Esophagus muscularis mucosa (tissue), 4 donors: ENCODE measurements at regions not wholly inside any gene's neighbourhood (a gene's known extent, or its start where the extent isn't known, plus 50 kb on each side); places are given as distances from the start of the nearest gene placed in this dataset.

Experiments
- DNase-seq: peaks from one replicate; pipeline ENCODE4 v3.0.0-alpha.2; 2017; ENCODE audit errors: extremely low spot score
- H3K27ac ChIP-seq, 4 donors: fragments of 200-600 bp; sonication (generic); replicated peaks in 1 of 4; 1 replicate in 3 of 4; 2 replicates in 1 of 4; pipeline ENCODE4 v1.5.1; 2016 to 2019; ENCODE audit warnings: mild to moderate bottlenecking in 1 of 4
- H3K27me3 ChIP-seq, 4 donors: fragments of 200-600 bp; sonication (generic); one replicate each; pipeline versions ENCODE4 v1.5.1 to v1.6.0; 2016 to 2019
- H3K36me3 ChIP-seq, 4 donors: fragments of 200-600 bp; sonication (generic); one replicate each; pipeline ENCODE4 v1.5.1; 2016 to 2019
- H3K4me1 ChIP-seq, 4 donors: fragments of 200-600 bp; sonication (generic); one replicate each; pipeline ENCODE4 v1.5.1; 2016 to 2019
- H3K4me3 ChIP-seq, 4 donors: fragments of 200-600 bp; sonication (generic); 1 replicate in 2 of 4; 2 replicates in 2 of 4; pipeline ENCODE4 v1.5.1; 2016 to 2019; ENCODE audit warnings: mild to moderate bottlenecking in 4 of 4, moderate library complexity in 1 of 4
- H3K9me3 ChIP-seq, 4 donors: fragments of 200-600 bp; sonication (generic); 1 replicate in 3 of 4; 2 replicates in 1 of 4; pipeline ENCODE4 v1.5.1; 2016 to 2019
- CTCF ChIP-seq, 3 experiments: fragments of 200-600 bp in 2 of 3; fragments of 450-650 bp in 1 of 3; sonication (generic) in 2 of 3; IDR thresholded peaks; one replicate each; pipeline ENCODE4 v1.5.1; 2017 to 2019; ENCODE audit warnings: antibody characterized with exemption in 3 of 3, mild to moderate bottlenecking in 2 of 3, moderate library complexity in 1 of 3
- EP300 ChIP-seq: sonication (generic); formaldehyde crosslinking; IDR thresholded peaks from one replicate; pipeline ENCODE4 v1.6.1; 2017; ENCODE audit warnings: antibody characterized with exemption
- POLR2A ChIP-seq: fragments of 450-650 bp; IDR thresholded peaks from one replicate; pipeline ENCODE4 v1.6.1; 2017; ENCODE audit warnings: antibody characterized with exemption, moderate library complexity, mild to moderate bottlenecking, low read depth
- POLR2AphosphoS5 ChIP-seq, 2 donors: sonication (generic); formaldehyde crosslinking; IDR thresholded peaks; one replicate each; pipeline ENCODE4 v1.6.1; 2017; ENCODE audit warnings: antibody characterized with exemption in 2 of 2
- WGBS: methylation state at CpG from one replicate; pipeline ENCODE4 v1.1.5; 2018; 5-methylcytosine and 5-hydroxymethylcytosine counted together
- intact Hi-C: fragments of 100-400 bp; cut with DNase I; formaldehyde crosslinking; loops from one replicate; pipeline ENCODE4 v1.15.1; 2023

GRCh38 chr4:96677499-96677898 lies 837.6 kb downstream of the PDHA2 start:
- no peak overlapping the region for H3K4me3 ChIP-seq
- no peak for TF ChIP-seq EP300
- no peak for TF ChIP-seq CTCF (IDR thresholded peaks at IDR 0.05)
- no peak for TF ChIP-seq POLR2AphosphoS5 (IDR thresholded peaks at IDR 0.05)
- TF ChIP-seq POLR2A: no peak
- no peaks in the 10 kb centered on the region for H3K36me3 ChIP-seq
- H3K27ac ChIP-seq: no peak overlapping the region
- WGBS: 50% methylated on average over 1 of the region's 1 CpG
- no peaks in the 10 kb centered on the region for H3K4me1 ChIP-seq
- no peaks in the 10 kb centered on the region for H3K27me3 ChIP-seq
- no peak for DNase-seq
- H3K9me3 ChIP-seq: no peaks in the 10 kb centered on the region
- intact Hi-C loops: no loop called here

GRCh38 chr4:96681218-96681617 lies 841.3 kb downstream of the PDHA2 start:
- DNase-seq: no peak
- intact Hi-C loops: no loop called here
- Histone ChIP-seq H3K27me3 (no peaks in the 10 kb centered on the region), H3K9me3 (no peaks in the 10 kb centered on the region), H3K27ac (no peak overlapping the region), H3K4me1 (no peaks in the 10 kb centered on the region), H3K36me3 (no peaks in the 10 kb centered on the region), H3K4me3 (no peak overlapping the region)
- TF ChIP-seq POLR2A: no peak
- no peak for TF ChIP-seq POLR2AphosphoS5 (IDR thresholded peaks at IDR 0.05)
- no peak for TF ChIP-seq CTCF (IDR thresholded peaks at IDR 0.05)
- TF ChIP-seq EP300: no peak

- H3K4me3 ChIP-seq: no peak overlapping the region
- no peak for DNase-seq
- no peaks in the 10 kb centered on the region for H3K36me3 ChIP-seq
- H3K4me1 ChIP-seq: no peaks in the 10 kb centered on the region
- H3K9me3 ChIP-seq: no peaks in the 10 kb centered on the region
- WGBS: 92% methylated on average over 7 of the region's 7 CpGs
- H3K27me3 ChIP-seq: no peaks in the 10 kb centered on the region
- no peak overlapping the region for H3K27ac ChIP-seq
- intact Hi-C loops: no loop called here
- TF ChIP-seq CTCF (IDR thresholded peaks at IDR 0.05) (no peak), EP300 (no peak), POLR2A (no peak), POLR2AphosphoS5 (IDR thresholded peaks at IDR 0.05) (no peak)
Observed at GRCh38 chr4:96685691-96686090, 845.8 kb downstream of the PDHA2 start.

- 89% methylated on average over 5 of the region's 5 CpGs for WGBS
- intact Hi-C loops: no loop called here
Observed at GRCh38 chr4:96691521-96691920, 851.6 kb downstream of the PDHA2 start.

More at GRCh38 chr4:96691521-96691920, 851.6 kb downstream of the PDHA2 start:
- Histone ChIP-seq H3K36me3 (no peaks in the 10 kb centered on the region), H3K27me3 (no peaks in the 10 kb centered on the region), H3K27ac (no peak overlapping the region), H3K9me3 (no peaks in the 10 kb centered on the region), H3K4me1 (no peaks in the 10 kb centered on the region), H3K4me3 (no peak overlapping the region)
- DNase-seq: no peak
- TF ChIP-seq POLR2AphosphoS5 (IDR thresholded peaks at IDR 0.05) (no peak), EP300 (no peak), CTCF (IDR thresholded peaks at IDR 0.05) (no peak), POLR2A (no peak)
